Gastroesophageal sphincter (tissue), 3 donors: ENCODE measurements at regions not wholly inside any gene's neighbourhood (a gene's known extent, or its start where the extent isn't known, plus 50 kb on each side); places are given as distances from the start of the nearest gene placed in this dataset.

Experiments
- POLR2A ChIP-seq, 2 donors: fragments of 450-650 bp; IDR thresholded peaks; one replicate each; pipeline ENCODE4 v1.6.1; 2017; ENCODE audit warnings: antibody characterized with exemption in 2 of 2, mild to moderate bottlenecking in 2 of 2, moderate library complexity in 1 of 2
- TF ChIP-seq, protein P1 (sequence below), 4 experiments: fragments of 200-600 bp in 2 of 4; fragments of 450-650 bp in 2 of 4; sonication (generic) in 1 of 4; IDR thresholded peaks; one replicate each; pipeline ENCODE4 v1.5.1; 2017 to 2019; ENCODE audit warnings: antibody characterized with exemption in 4 of 4, mild to moderate bottlenecking in 2 of 4, moderate library complexity in 2 of 4

DNA sequence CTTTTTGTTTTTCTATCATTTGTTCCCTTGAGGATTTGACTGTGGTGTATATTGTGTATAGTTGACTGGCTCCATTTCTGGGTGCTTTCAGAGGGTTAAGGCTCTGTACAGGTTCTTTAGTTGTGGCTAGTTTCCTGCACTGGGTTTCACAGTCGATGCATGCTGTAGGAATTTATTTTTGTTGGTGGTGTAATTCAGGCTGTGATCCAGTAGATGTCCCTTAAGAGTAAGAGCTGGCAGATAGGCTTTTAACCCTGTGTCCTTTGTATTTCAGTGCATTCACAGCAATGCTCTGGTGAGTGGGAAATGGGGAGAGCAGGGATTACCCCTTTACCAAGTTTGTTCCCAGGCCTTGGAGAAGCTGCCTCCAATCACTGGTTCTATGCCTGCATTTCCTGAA, 112.9 kb downstream of the SPATA31D1 start:
- no peak for TF ChIP-seq POLR2A (IDR thresholded peaks at IDR 0.05)
- TF ChIP-seq, protein P1, sequence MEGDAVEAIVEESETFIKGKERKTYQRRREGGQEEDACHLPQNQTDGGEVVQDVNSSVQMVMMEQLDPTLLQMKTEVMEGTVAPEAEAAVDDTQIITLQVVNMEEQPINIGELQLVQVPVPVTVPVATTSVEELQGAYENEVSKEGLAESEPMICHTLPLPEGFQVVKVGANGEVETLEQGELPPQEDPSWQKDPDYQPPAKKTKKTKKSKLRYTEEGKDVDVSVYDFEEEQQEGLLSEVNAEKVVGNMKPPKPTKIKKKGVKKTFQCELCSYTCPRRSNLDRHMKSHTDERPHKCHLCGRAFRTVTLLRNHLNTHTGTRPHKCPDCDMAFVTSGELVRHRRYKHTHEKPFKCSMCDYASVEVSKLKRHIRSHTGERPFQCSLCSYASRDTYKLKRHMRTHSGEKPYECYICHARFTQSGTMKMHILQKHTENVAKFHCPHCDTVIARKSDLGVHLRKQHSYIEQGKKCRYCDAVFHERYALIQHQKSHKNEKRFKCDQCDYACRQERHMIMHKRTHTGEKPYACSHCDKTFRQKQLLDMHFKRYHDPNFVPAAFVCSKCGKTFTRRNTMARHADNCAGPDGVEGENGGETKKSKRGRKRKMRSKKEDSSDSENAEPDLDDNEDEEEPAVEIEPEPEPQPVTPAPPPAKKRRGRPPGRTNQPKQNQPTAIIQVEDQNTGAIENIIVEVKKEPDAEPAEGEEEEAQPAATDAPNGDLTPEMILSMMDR (IDR thresholded peaks at IDR 0.05), result no peak
